ENCODE measurements at regions not wholly inside any gene's neighbourhood (a gene's known extent, or its start where the extent isn't known, plus 50 kb on each side); places are given as distances from the start of the nearest gene placed in this dataset.

- no peaks in the 10 kb centered on the region for H3K4me1 Mint-ChIP-seq
- Histone ChIP-seq H3K4me2 (ENCODE audit: insufficient read depth, insufficient read length, low read length) (no peak overlapping the region), H2BK15ac (ENCODE audit: low read depth, low read length) (no peak overlapping the region), H4K5ac (ENCODE audit: insufficient read length, low read depth, low read length) (no peak overlapping the region), H2BK120ac (ENCODE audit: low read depth, low read length, poor library complexity, severe bottlenecking) (no peak overlapping the region), H2BK5ac (ENCODE audit: insufficient read length, low read length) (no peak overlapping the region), H4K20me1 (ENCODE audit: control insufficient read depth, insufficient read depth, insufficient read length) (no peaks in the 10 kb centered on the region), H3K14ac (ENCODE audit: insufficient read depth, low read length) (no peak overlapping the region), H4K8ac (replicated peaks; ENCODE audit: insufficient read length, low read depth, low read length) (no peak overlapping the region), H2BK20ac (ENCODE audit: low read depth, low read length, poor library complexity, severe bottlenecking) (no peak overlapping the region), H3K27me3 (ENCODE audit: insufficient read depth, low read length) (no peaks in the 10 kb centered on the region), H3K9me3 (ENCODE audit: control insufficient read depth, low read depth, low read length) (no peaks in the 10 kb centered on the region), H3K79me2 (ENCODE audit: insufficient read depth, low read length) (no peaks in the 10 kb centered on the region), H3K9ac (ENCODE audit: extremely low read depth, insufficient read length, low read length) (no peak overlapping the region), H3K23me2 (ENCODE audit: insufficient read length, low read depth, low read length, poor library complexity, severe bottlenecking) (no peaks in the 10 kb centered on the region), H3K18ac (ENCODE audit: insufficient read length, low read depth, low read length) (no peak overlapping the region), H3K23ac (ENCODE audit: insufficient read length, low read depth, low read length) (no peak overlapping the region), H2AK5ac (ENCODE audit: insufficient read length, low read length) (no peak overlapping the region), H3T11ph (ENCODE audit: low read length) (no peak overlapping the region), H4K91ac (ENCODE audit: insufficient read length, low read depth, low read length) (no peak overlapping the region), H3K79me1 (ENCODE audit: insufficient read depth, low read depth, low read length, poor library complexity, severe bottlenecking) (no peaks in the 10 kb centered on the region), H2BK12ac (ENCODE audit: insufficient read length, low read depth, low read length) (no peak overlapping the region), H3K4ac (ENCODE audit: low read depth, low read length) (no peak overlapping the region), H3K4me1 (ENCODE audit: insufficient read depth, low read length) (no peaks in the 10 kb centered on the region), H3K27ac (ENCODE audit: insufficient read length, low read depth, low read length) (no peak overlapping the region), H3K56ac (ENCODE audit: insufficient read length, low read depth, low read length) (no peak overlapping the region), H2AFZ (ENCODE audit: low read length) (no peak overlapping the region)
- H3K4me3 Mint-ChIP-seq, result no peak overlapping the region
- no peak for TF ChIP-seq CTCF (conservative IDR thresholded peaks at IDR 0.05)
- DNase-seq, result no peak
- no peaks in the 10 kb centered on the region for H3K9me3 Mint-ChIP-seq
- H3K36me3 Mint-ChIP-seq (ENCODE audit: insufficient read depth in 1 of 3, low read depth in 3 of 3), result no peaks in the 10 kb centered on the region; a peak in 1 of 7 replicates
- H3K27ac Mint-ChIP-seq, result no peak overlapping the region
- WGBS (ENCODE audit: extremely low coverage, insufficient read length, low lambda C conversion rate), result no CpG with 5 or more reads among the region's 2 CpGs
- H3K27me3 Mint-ChIP-seq (ENCODE audit: low read depth), result peaks cover 1% of the 10 kb centered on the region; the same call in 1 of the 2 replicates
Observed at GRCh38 chr13:32894589-32895001, 121.6 kb upstream of the KL start.

Data from H9 (cell line).